Common myeloid progenitor, CD34-positive (primary cell): ENCODE measurements at regions not wholly inside any gene's neighbourhood (a gene's known extent, or its start where the extent isn't known, plus 50 kb on each side); places are given as distances from the start of the nearest gene placed in this dataset.

Experiments used
- CTCF ChIA-PET: fragments of 350-600 bp; sonication (Branson Sonifier 250); formaldehyde crosslinking; loops from one replicate; lab custom pipeline; 2021; ENCODE audit warnings: antibody characterized with exemption; lab: Charles Lee
- POLR2A ChIA-PET: fragments of 350-600 bp; sonication (Branson Sonifier 250); formaldehyde crosslinking; loops from one replicate; lab custom pipeline; 2021; ENCODE audit warnings: antibody characterized with exemption; lab: Charles Lee
- DNase-seq, 3 donors: peaks; one replicate each; pipeline versions ENCODE4 v3.0.0 to v3.0.0-alpha.2; 2013
- H3K27ac ChIP-seq, 2 experiments: 1 replicate in 1 of 2; 2 replicates in 1 of 2; pipeline ENCODE4 v1.7.0; 2013; ENCODE audit warnings: inconsistent platforms in 2 of 2, low read length in 2 of 2, mild to moderate bottlenecking in 2 of 2, low read depth in 1 of 2, moderate library complexity in 1 of 2; ENCODE audit not compliant: severe bottlenecking in 2 of 2, insufficient read depth in 1 of 2, poor library complexity in 1 of 2
- H3K27me3 ChIP-seq, 5 experiments: replicated peaks in 2 of 5; 1 replicate in 3 of 5; 2 replicates in 2 of 5; pipeline versions ENCODE4 v1.6.1 to v1.7.0; 2013; ENCODE audit warnings: low read length in 4 of 5, mild to moderate bottlenecking in 2 of 5, moderate library complexity in 2 of 5, inconsistent platforms in 1 of 5; ENCODE audit not compliant: insufficient read depth in 5 of 5, control insufficient read depth in 4 of 5
- H3K36me3 ChIP-seq, 4 experiments: 1 replicate in 2 of 4; 2 replicates in 2 of 4; pipeline versions ENCODE4 v1.6.1 to v1.7.0; 2013; ENCODE audit warnings: low read length in 3 of 4, control low read depth in 1 of 4, mild to moderate bottlenecking in 1 of 4; ENCODE audit not compliant: control insufficient read depth in 4 of 4, insufficient read depth in 4 of 4
- H3K4me1 ChIP-seq, 4 experiments: 1 replicate in 3 of 4; 2 replicates in 1 of 4; pipeline versions ENCODE4 v1.6.1 to v1.7.1; 2013; ENCODE audit warnings: low read length in 3 of 4, mild to moderate bottlenecking in 3 of 4, control low read depth in 1 of 4, inconsistent platforms in 1 of 4, moderate library complexity in 1 of 4; ENCODE audit not compliant: control insufficient read depth in 4 of 4, insufficient read depth in 4 of 4; ENCODE audit errors: control extremely low read depth in 1 of 4
- H3K4me3 ChIP-seq, 7 experiments: 1 replicate in 4 of 7; 2 replicates in 3 of 7; pipeline versions ENCODE4 v1.5.1 to v1.7.0; 2013; ENCODE audit warnings: mild to moderate bottlenecking in 7 of 7, low read length in 6 of 7, moderate library complexity in 6 of 7, inconsistent platforms in 2 of 7, low read depth in 2 of 7, control low read depth in 1 of 7; ENCODE audit not compliant: insufficient read depth in 4 of 7, control insufficient read depth in 1 of 7; ENCODE audit errors: extremely low read depth in 1 of 7
- H3K9me3 ChIP-seq, 5 experiments: 1 replicate in 4 of 5; 2 replicates in 1 of 5; pipeline versions ENCODE4 v1.6.1 to v1.7.1; 2013; ENCODE audit warnings: low read length in 4 of 5, mild to moderate bottlenecking in 2 of 5, inconsistent platforms in 1 of 5, low read depth in 1 of 5, moderate library complexity in 1 of 5; ENCODE audit not compliant: control insufficient read depth in 4 of 5, insufficient read depth in 2 of 5; ENCODE audit errors: control extremely low read depth in 1 of 5
- WGBS: methylation state at CpG from one replicate; pipeline ENCODE4 v1.1.5; 2013; ENCODE audit not compliant: insufficient coverage; 5-methylcytosine and 5-hydroxymethylcytosine counted together

- 16% methylated on average over 20 of the region's 20 CpGs for WGBS
These were observed 155.9 kb upstream of the ZC3H12A start for GRCh38 chr1:37318490-37318889.

GRCh38 chr1:37319284-37319683 lies 155.1 kb upstream of the ZC3H12A start:
- Histone ChIP-seq H3K27me3 (peaks cover 5 to 91% (median 33%) of the 10 kb centered on the region in 5 experiments), H3K27ac (no peak overlapping the region), H3K4me1 (no peaks in the 10 kb centered on the region), H3K36me3 (no peaks in the 10 kb centered on the region), H3K9me3 (peaks cover 0 to 3% (median 3%) of the 10 kb centered on the region in 5 experiments), H3K4me3 (no peak overlapping the region)
- no peak for DNase-seq
- ChIA-PET CTCF (no interaction called here), POLR2A (no interaction called here)
- WGBS = 96% methylated on average over 4 of the region's 5 CpGs

More at GRCh38 chr1:37318490-37318889, 155.9 kb upstream of the ZC3H12A start:
- POLR2A ChIA-PET = no interaction called here
- no peak for DNase-seq
- no peaks in the 10 kb centered on the region for H3K4me1 ChIP-seq
- CTCF ChIA-PET = no interaction called here
- no peak overlapping the region for H3K4me3 ChIP-seq
- H3K9me3 ChIP-seq = peaks cover 0 to 3% (median 0%) of the 10 kb centered on the region in 5 experiments
- no peaks in the 10 kb centered on the region for H3K36me3 ChIP-seq
- H3K27me3 ChIP-seq = peaks cover 9 to 92% (median 34%) of the 10 kb centered on the region in 5 experiments
- H3K27ac ChIP-seq = no peak overlapping the region

- Histone ChIP-seq H3K4me3 (no peak overlapping the region), H3K27ac (no peak overlapping the region), H3K27me3 (peaks cover 4 to 66% (median 10%) of the 10 kb centered on the region in 5 experiments), H3K9me3 (peaks cover 0 to 3% (median 0%) of the 10 kb centered on the region in 5 experiments), H3K4me1 (no peaks in the 10 kb centered on the region), H3K36me3 (no peaks in the 10 kb centered on the region)
- DNase-seq = peak in 2 of 3 donors; percentile 3 to 19
- ChIA-PET CTCF (interaction anchor here (0.7 to 0.9 kb wide), 2 partner anchors 748 to 809 kb away, joined by 3 read pairs; no protein-coding TSS in a partner anchor), POLR2A (interaction anchor here (0.6 kb wide), 1 partner anchor 348 kb away, joined by 3 read pairs; no protein-coding TSS in a partner anchor)
- 38% methylated on average over 15 of the region's 19 CpGs for WGBS
These were observed 150.6 kb upstream of the ZC3H12A start for GRCh38 chr1:37323486-37324377.

- Histone ChIP-seq H3K27me3 (peaks cover 4 to 53% (median 11%) of the 10 kb centered on the region in 5 experiments), H3K36me3 (no peaks in the 10 kb centered on the region), H3K27ac (no peak overlapping the region), H3K9me3 (peaks cover 0 to 3% (median 0%) of the 10 kb centered on the region in 5 experiments), H3K4me1 (no peaks in the 10 kb centered on the region), H3K4me3 (no peak overlapping the region)
- ChIA-PET POLR2A (interaction anchor here (0.5 kb wide), 1 partner anchor 418 kb away, joined by 3 read pairs; no protein-coding TSS in a partner anchor), CTCF (no interaction called here)
- no peak for DNase-seq
- WGBS = 81% methylated on average over 2 of the region's 2 CpGs
These were observed 149.4 kb upstream of the ZC3H12A start for GRCh38 chr1:37325010-37325409.

GRCh38 chr1:37325509-37326437 lies 148.6 kb upstream of the ZC3H12A start:
- Histone ChIP-seq H3K27me3 (peaks cover 4 to 52% (median 15%) of the 10 kb centered on the region in 5 experiments), H3K27ac (no peak overlapping the region), H3K36me3 (no peaks in the 10 kb centered on the region), H3K9me3 (peaks cover 0 to 3% (median 0%) of the 10 kb centered on the region in 5 experiments), H3K4me1 (no peaks in the 10 kb centered on the region), H3K4me3 (no peak overlapping the region)
- ChIA-PET POLR2A (no interaction called here), CTCF (no interaction called here)
- WGBS = 79% methylated on average over 9 of the region's 11 CpGs
- DNase-seq = no peak

- ChIA-PET CTCF (no interaction called here), POLR2A (no interaction called here)
- WGBS = 86% methylated on average over 6 of the region's 9 CpGs
- Histone ChIP-seq H3K4me1 (no peaks in the 10 kb centered on the region), H3K4me3 (no peak overlapping the region), H3K9me3 (peaks cover 0 to 6% (median 0%) of the 10 kb centered on the region in 5 experiments), H3K27me3 (peaks cover 0 to 18% (median 9%) of the 10 kb centered on the region in 5 experiments), H3K36me3 (no peaks in the 10 kb centered on the region), H3K27ac (no peak overlapping the region)
- no peak for DNase-seq
These were observed 142.3 kb upstream of the ZC3H12A start for GRCh38 chr1:37332126-37332525.
